Left ventricle myocardium inferior (tissue), 1 donor: ENCODE measurements at regions not wholly inside any gene's neighbourhood (a gene's known extent, or its start where the extent isn't known, plus 50 kb on each side); places are given as distances from the start of the nearest gene placed in this dataset.

ENCODE experiments used
- DNase-seq: peaks from one replicate; pipeline ENCODE4 v3.0.0-alpha.2; 2020
- H3K27ac ChIP-seq: fragments of 200-600 bp; replicated peaks from 2 replicates; pipeline ENCODE4 v1.8.0; 2021
- H3K27me3 ChIP-seq: fragments of 200-600 bp; 2 replicates; pipeline ENCODE4 v1.8.0; 2021; ENCODE audit warnings: low read depth
- H3K36me3 ChIP-seq: fragments of 200-600 bp; 2 replicates; pipeline ENCODE4 v1.8.0; 2021
- H3K4me1 ChIP-seq: fragments of 200-600 bp; 2 replicates; pipeline ENCODE4 v1.8.0; 2021
- H3K4me3 ChIP-seq: fragments of 200-600 bp; 2 replicates; pipeline ENCODE4 v1.8.0; 2021; ENCODE audit warnings: mild to moderate bottlenecking, moderate library complexity
- H3K9me3 ChIP-seq: fragments of 200-600 bp; replicated peaks from 2 replicates; pipeline ENCODE4 v1.8.0; 2021
- intact Hi-C: fragments of 100-400 bp; cut with micrococcal nuclease; formaldehyde crosslinking; loops from one replicate; pipeline ENCODE4 v1.11.0; 2022
- TF ChIP-seq, protein P1 (sequence below): fragments of 200-600 bp; IDR thresholded peaks from 2 replicates; pipeline ENCODE4 v1.8.0; 2021; ENCODE audit warnings: antibody characterized with exemption, mild to moderate bottlenecking, borderline replicate concordance
- donor health status: DM: no; HTN: yes; CAD: no; lungs with severe emphysema.

DNA sequence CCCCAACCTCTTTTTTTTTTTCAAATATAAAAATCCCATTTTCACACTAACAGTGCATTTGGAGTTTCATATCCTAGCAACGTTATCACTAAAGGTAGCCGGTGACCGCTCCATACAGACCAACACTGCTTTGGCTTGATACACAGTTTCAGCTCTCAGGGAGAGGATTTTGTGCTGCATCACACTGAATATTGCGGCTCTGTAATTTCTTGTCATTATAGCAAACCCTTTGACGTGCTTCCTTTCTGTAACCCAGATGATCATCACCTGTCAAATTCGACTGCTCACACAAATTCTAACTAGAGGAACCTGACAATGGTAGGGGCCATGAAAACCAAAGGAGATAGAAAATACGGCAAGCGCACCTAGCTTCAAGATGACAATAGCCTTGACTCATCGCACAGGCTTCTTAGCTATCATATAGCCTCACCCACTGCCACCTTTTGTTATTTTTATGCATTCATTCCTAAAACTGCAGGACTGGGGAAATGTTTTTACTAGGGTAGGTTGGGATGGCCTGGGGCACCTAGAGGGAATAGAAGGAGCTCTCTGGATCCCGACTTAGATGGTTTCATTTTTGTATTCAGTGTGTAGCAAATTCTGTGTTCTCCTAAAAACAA lies 582.9 kb upstream of the PIK3C3 start:
- intact Hi-C loops = no loop called here
- Histone ChIP-seq H3K27ac (no peak overlapping the region), H3K27me3 (no peaks in the 10 kb centered on the region), H3K9me3 (no peaks in the 10 kb centered on the region), H3K4me1 (no peaks in the 10 kb centered on the region), H3K36me3 (no peaks in the 10 kb centered on the region), H3K4me3 (no peak overlapping the region)
- no peak for DNase-seq
- TF ChIP-seq, protein P1, sequence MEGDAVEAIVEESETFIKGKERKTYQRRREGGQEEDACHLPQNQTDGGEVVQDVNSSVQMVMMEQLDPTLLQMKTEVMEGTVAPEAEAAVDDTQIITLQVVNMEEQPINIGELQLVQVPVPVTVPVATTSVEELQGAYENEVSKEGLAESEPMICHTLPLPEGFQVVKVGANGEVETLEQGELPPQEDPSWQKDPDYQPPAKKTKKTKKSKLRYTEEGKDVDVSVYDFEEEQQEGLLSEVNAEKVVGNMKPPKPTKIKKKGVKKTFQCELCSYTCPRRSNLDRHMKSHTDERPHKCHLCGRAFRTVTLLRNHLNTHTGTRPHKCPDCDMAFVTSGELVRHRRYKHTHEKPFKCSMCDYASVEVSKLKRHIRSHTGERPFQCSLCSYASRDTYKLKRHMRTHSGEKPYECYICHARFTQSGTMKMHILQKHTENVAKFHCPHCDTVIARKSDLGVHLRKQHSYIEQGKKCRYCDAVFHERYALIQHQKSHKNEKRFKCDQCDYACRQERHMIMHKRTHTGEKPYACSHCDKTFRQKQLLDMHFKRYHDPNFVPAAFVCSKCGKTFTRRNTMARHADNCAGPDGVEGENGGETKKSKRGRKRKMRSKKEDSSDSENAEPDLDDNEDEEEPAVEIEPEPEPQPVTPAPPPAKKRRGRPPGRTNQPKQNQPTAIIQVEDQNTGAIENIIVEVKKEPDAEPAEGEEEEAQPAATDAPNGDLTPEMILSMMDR = no peak

DNA sequence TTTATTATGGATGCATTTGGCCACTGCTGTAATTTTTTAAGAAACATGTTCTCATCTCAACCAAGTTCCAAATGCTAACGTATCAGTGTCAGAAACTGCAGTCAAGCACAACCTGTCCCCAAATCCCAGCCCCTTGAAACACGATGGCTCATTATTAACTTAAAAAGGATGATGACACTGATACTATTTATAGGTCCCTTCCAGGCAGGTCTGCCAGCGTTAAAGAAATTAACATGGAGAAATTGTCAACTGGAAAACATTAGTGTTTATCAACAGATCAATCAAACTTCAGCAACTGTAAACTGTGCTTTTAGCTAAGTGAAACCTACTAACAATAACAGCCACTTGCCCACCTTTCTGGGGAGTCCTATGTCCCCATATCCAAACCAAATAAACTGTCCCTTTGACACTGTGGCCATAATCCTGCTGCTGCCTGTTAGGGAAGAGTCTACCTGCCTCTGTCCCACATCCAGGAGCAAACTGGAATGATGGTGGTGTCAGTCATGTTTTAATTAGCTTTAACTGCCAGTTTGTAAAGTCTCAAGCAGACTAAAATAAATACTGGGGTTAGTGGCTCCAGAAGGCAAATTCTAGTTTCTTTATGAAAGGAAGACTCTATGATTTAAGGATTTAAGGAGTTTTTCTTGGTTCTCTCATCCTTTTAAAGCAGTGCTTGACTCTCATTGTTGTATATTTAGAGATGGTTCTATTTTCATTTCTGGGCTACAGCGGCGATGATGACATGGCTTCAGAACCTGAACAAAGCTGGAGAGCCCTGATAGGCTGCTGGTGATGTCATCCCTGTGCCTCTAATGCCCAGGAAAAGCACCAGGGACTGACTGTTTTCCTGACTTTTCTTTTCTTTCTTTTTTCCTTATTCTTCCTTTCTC lies 583.6 kb upstream of the PIK3C3 start:
- Histone ChIP-seq H3K4me3 (no peak overlapping the region), H3K36me3 (no peaks in the 10 kb centered on the region), H3K27ac (no peak overlapping the region), H3K9me3 (no peaks in the 10 kb centered on the region), H3K27me3 (no peaks in the 10 kb centered on the region), H3K4me1 (no peaks in the 10 kb centered on the region)
- TF ChIP-seq, protein P1 = no peak
- intact Hi-C loops = no loop called here
- DNase-seq = no peak

DNA sequence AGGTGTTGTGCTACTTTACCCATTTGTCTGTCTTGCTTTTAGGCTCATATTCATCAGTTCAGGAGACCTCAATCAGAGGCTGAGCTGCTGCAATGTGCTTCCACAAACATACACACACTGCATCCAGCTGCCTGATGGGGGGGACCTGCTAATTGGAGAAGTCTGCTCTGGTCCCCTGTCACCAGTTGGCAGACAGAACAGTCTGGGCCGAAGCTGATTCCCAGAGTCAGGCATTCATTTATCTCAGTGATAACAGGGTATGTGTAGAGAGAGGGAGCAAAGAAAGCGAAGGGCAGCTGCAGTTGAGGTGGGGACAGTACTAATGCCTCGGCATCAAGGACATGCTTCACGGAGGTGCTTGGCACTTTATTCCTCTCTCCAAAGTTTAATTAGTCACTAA lies 584.3 kb upstream of the PIK3C3 start:
- Histone ChIP-seq H3K4me3 (no peak overlapping the region), H3K4me1 (no peaks in the 10 kb centered on the region), H3K9me3 (no peaks in the 10 kb centered on the region), H3K27me3 (no peaks in the 10 kb centered on the region), H3K27ac (no peak overlapping the region), H3K36me3 (no peaks in the 10 kb centered on the region)
- intact Hi-C loops = no loop called here
- TF ChIP-seq, protein P1 = no peak
- DNase-seq = no peak

DNA sequence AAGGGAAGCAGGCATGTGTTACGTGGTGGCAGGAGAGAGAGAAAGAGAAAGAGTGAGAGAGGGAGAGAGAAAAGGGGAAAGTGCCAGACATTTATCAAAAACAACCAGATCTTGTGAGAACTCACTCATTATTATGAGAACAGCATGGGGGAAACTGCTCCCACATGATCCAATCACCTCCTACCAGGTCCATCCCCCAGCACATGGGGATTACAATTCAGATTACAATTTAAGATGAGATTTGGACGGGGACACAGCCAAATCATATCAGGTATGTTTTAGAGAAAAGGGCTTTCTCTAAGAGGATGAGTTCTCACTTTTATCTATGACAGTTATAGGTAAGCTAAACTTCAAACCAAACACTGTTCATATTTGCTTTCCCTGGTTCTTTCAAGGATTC lies 597.3 kb upstream of the PIK3C3 start:
- Histone ChIP-seq H3K4me3 (no peak overlapping the region), H3K27me3 (no peaks in the 10 kb centered on the region), H3K4me1 (no peaks in the 10 kb centered on the region), H3K36me3 (no peaks in the 10 kb centered on the region), H3K27ac (no peak overlapping the region), H3K9me3 (peaks cover 13% of the 10 kb centered on the region)
- DNase-seq = no peak
- intact Hi-C loops = no loop called here
- TF ChIP-seq, protein P1 = no peak

DNA sequence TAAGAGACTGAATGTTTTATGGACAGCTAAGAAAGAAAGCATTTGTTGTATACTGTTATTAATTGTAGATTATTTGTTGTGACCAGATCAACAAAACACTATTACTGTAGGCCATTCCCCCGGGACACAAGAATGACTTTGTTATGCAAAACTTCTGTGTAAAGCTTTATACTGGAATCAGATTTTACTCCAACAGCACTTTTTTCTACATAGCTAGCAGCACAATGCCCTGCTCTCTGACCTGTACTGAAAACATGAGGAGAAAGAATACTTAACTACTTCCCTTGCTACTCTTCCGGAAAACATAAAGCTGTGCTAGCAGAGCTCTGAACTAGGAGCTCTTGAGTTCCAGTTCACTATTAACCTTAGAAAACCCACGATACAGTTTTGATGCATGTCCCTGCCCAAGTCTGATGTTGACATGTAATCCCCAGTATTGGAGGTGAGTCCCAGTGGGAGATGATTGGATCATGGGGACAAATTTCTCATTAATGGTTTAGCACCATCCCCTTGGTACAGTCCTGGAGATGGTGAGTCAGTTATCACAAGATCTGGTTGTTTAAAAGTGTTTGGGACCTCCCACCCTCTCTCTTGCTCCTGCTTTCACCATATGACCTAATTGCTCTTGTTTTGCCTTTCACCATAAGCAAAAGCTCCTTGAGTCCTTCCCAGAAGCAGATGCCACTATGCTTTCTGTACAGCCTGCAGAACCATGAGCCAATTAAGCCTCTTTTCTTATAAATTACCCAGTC lies 601.1 kb upstream of the PIK3C3 start:
- H3K27ac ChIP-seq = no peak overlapping the region

More for the DNA sequence above, 601.1 kb upstream of the PIK3C3 start:
- DNase-seq = no peak
- TF ChIP-seq, protein P1 = no peak
- H3K9me3 ChIP-seq = peaks cover 13% of the 10 kb centered on the region
- no peaks in the 10 kb centered on the region for H3K27me3 ChIP-seq
- intact Hi-C loops = no loop called here
- H3K4me3 ChIP-seq = no peak overlapping the region
- no peaks in the 10 kb centered on the region for H3K4me1 ChIP-seq
- H3K36me3 ChIP-seq = no peaks in the 10 kb centered on the region
